HG02870 (cell line): ENCODE measurements at regions not wholly inside any gene's neighbourhood (a gene's known extent, or its start where the extent isn't known, plus 50 kb on each side); places are given as distances from the start of the nearest gene placed in this dataset.
"Not testable (repeated sequence)": the region's sequence is repeated elsewhere in the genome, so short reads cannot be mapped to it uniquely, and the experiment has no call there.

Experiments
- ATAC-seq: cut with Tn5 transposase; IDR thresholded peaks from one replicate; pipeline ENCODE4 v1.9.1; 2021; ENCODE audit warnings: mild to moderate bottlenecking, moderate library complexity; ENCODE audit not compliant: unreplicated experiment

DNA sequence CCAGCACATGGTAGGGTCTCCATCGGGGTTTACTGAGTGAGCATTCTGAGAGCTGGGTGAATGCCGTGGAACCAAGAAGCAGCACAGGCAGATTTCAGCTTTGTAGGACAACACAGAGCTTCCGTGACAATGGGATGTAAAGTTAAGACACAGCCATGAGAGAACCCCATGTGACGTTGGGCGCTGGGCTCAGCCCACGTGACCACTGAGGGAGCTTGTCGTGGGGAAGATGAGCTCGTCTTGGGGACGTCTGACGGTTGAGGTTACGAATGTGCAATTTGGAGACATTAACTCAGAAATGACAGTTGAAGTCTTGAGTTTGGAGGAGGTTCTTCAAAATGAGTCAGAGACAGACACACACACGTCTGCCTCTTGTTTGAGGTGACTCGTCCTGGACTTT, 51.5 kb upstream of the MUC20 start:
- ATAC-seq = not testable (repeated sequence)

DNA sequence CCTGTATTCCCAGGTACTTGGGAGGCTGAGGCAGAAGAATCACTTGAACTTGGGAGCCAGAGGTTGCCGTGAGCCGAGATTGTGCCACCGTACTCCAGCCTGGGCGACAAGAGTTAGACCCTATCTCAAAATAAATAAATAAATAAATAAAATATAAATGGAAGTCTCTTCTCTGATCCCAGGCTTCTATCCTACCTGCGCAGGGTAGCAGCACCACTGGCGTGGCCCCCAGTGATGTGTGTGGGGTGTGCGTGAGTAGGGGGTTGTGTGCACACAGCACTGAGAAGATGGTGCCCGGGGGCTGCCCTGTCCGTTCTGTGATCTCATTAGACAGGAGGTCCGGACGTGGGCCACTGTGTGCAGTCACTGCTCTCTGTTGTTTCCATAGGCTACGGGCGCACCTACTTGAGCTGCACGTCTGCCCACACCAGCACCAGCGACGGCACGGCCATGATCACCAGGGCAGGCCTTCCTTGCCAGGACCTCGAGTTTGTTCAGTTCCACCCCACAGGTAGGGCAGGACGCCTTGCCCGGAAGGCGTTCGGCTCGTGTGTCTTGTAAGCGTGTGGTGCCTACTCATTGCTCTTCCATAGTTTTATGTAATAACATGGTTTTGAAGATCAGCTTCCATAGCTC, 52.5 kb upstream of the MUC20 start:
- not testable (repeated sequence) for ATAC-seq

DNA sequence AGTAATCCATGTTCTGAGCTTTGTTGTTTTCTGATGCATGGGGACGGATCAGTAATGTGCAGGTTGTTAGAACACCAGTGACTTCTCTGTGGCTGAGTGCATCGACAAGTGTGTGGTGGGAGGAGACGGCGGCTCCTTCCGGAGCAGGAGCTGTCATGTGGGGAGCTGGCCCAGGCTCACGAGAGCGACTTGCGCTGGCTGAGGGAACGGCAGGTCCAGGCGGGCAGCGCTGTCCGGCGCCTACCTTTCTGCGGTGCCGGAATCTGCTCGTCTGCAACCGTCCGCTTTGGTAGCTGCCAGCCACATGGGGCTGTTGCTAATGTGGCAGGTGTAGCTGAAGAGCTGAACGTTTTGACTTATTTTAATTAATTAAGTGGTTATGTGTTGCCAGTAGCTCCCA, 55.5 kb upstream of the MUC20 start:
- ATAC-seq = not testable (repeated sequence)

DNA sequence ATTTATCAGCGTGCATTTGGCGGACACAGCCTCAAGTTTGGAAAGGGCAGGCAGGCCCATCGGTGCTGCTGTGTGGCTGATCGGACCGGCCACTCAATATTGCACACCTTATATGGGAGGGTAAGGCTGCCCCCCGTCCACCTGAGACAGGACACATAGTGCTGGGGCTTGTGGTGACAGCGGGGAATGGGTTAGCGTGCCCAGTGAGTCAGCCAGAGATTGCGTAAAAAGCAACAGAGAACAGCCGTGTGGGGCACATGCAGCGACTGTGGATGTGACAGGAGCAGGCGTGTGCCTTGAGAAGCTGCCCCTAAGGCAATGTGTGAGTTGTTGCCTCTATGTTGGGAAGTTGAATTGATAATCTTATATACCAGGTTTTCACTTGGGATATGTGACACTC, 56.6 kb upstream of the MUC20 start:
- not testable (repeated sequence) for ATAC-seq

DNA sequence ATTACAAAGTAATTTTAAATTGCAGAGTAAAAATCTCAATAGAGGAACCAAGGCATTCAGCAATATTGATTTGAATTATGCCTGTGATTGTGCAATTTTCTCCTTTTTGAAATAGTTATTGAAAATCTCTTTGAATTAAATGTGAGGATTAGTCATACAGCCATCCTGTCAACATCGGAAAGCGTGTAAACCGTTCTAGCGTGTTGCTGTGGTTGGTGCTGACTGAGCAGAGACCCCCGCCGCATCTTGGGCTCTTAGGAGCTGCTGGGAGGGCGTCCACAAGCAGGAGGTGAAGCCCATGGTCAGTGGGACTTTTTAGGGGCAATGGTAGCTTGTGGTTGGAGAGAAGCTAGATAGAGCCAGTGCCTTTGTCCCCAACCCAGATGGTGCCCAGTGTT, 61.6 kb upstream of the MUC20 start:
- ATAC-seq = not testable (repeated sequence)

DNA sequence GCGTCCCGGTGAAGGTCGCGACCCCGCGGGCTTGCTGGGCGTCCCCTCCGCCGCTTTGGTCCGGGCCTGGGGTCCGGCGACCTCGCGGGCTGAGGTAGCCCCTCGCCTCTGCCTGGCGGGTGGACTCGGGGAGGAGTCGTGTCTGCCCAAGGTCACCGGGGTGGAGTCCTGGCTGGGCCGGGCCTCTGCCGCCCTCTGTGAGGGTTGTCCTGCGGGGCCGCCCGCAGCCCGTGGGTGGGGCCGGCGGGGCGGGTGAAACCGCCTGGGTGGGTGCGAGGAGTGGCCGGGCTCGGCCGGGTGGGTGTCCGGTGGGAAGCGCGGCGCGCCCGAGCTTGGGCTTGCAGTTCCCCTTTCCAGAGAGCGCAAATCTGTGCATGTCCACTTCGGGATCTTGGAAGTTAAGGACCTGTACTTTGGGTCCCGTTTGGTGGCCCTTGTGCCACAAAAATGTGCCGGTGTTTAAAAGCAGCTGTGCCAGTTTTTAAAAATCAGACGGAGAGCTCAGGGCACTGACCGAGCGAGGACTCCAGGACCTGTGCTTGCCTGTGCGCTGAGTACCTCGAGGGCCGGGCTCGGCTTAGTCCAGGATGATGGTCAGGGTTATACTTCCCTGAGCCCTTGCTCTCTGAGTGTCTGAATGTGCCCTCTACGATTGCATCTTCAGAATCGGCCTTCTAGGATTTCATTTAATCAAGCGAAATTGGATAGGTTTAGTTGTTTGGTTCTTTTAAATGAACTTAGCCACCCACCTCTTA, 62.2 kb upstream of the MUC20 start:
- peak; percentile 45 for ATAC-seq

DNA sequence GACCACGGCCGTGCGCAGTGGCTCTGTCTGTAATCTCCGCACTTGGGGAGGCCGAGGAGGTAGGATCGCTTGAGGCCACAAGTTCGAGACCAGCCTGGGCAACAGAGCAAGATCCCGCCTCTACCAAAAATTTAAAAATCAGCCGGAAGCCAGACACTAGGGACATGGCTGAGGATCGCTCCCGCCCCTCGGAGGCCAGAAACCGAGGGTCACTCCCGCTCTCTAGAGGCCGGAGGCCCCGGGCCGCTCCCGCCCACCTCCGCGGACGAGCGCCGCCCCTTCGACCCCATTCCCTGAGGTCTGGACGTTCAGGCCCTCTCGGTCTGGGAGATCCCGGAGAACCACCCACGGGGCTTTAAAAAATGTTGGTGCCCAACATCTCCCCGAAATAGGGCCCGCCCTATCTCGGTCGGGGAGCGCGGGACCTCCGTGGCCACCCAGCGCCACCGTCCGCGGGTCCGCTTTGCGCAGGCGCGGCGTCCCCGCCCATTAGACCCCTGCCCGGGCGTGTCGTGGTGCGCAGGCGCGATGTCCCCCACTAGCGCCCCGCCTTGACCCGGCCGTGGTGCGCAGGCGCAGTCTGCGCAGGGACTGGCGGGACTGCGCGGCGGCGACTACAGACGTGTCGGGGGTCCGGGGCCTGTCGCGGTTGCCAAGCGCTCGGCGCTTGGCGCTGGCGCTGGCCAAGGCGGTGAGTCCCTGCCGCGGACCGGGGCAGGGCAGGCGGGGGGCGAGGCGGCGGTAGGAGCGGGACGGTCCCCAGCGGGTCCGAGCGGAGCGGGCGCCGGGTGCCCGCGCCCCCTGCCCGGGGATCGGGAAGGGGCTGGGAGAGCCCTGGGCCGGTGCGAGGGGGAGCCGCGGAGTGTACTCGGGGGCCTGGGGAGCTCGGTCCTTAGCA, 63.1 kb upstream of the MUC20 start:
- ATAC-seq = peak; percentile 79

DNA sequence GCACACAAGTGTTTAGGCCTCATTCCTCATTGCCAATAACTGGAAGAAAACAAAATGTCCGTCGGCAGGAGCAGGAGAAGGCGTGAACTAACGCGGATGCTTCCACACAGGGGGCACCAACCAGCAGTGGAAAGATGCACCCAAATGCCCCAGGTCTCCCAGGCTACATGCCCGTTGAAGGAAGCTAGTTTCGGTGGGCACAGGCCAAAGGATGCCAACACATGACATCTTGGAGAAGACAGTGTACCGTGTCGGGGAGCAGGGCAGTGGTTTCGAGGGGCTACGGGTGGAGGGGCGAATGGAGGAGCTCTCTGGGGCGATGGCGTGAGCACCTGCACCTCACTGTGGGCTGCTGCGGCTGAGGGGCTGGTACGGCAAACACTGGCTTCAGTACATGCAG, 64.7 kb upstream of the MUC20 start:
- not testable (repeated sequence) for ATAC-seq

DNA sequence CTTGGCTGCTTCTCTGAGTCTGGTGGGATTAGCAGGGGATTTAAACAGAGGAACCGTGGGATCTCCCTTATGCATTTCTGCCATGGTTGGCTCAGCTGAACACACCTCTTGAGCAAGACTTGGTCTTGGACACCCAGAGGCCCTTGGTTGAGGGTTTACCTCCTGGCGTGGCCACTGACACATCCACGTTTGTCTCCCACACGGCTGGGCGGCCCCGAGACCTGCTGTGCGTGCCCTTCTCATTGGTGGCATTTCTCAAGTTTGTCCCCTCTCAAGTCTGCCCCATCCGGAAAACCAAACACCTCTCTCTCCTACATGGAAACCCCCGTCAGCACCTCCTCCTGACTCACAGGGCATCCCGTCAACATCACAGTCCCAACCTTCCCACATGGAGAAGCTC, 66.0 kb upstream of the MUC20 start:
- ATAC-seq = not testable (repeated sequence)

DNA sequence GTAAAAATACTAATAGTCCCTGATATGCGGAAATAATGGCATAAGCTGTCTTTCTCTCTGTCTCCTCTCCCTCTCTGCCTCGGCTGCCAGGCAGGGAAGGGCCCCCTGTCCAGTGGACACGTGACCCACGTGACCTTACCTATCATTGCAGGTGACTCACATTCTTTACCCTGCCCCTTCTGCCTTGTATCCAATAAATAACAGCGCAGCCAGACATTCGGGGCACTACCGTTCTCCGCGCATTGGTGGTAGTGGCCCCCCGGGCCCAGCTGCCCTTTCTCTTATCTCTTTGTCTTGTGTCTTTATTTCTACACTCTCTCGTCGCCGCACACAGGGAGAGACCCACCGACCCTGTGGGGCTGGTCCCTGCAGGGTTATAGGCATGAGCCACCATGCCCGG, 66.6 kb upstream of the MUC20 start:
- ATAC-seq = not testable (repeated sequence)

DNA sequence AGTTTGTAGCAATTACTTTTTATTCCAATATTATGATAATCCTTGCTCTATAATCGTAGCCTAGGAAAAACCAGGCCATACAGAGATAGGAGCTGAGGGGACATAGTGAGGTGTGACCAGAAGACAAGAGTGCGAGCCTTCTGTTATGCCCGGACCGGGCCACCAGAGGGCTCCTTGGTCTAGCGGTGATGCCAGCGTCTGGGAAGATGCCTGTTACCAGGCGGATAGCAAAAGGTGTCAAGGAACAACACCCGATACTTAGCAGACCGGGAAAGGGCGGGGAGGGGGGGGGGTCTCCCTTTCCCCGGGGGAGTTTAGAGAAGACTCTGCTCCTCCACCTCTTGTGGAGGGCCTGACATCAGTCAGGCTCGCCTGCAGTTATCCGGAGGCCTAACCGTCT, 67.1 kb upstream of the MUC20 start:
- ATAC-seq = not testable (repeated sequence)

DNA sequence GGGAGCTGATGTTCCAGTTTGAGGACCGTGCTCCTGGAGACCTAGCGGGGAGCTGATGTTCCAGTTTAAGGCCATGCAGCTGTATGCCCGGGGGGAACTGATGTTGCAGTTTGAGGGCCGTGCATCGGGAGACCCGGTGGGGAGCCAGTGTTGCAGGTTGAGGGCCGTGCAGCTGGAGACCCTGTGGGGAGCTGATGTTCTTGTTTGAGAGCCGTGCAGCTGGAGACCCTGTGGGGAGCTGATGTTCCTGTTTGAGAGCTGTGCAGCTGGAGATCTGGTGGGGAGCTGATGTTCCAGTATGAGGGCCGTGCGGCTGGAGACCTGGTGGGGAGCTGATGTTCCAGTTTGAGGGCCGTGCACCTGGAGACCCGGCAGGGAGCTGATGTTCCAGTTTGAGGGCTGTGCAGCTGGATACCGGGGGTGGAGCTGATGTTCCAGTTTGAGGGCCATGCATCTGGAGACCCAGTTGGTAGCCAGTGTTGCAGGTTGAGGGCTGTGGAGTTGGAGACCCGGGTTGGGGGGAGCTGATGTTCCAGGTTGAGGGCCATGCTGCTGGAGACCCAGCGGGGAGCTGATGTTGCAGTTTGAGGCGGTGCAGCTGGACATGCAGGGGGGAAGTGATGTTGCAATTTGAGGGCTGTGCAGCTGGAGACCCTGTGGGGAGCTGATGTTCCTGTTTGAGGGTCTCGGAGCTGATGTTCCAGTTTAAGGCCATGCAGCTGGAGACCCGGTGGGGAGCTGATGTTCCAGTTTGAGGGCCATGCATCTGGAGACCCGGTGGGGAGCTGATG, 64.4 kb upstream of the APOD start:
- ATAC-seq = not testable (repeated sequence)

DNA sequence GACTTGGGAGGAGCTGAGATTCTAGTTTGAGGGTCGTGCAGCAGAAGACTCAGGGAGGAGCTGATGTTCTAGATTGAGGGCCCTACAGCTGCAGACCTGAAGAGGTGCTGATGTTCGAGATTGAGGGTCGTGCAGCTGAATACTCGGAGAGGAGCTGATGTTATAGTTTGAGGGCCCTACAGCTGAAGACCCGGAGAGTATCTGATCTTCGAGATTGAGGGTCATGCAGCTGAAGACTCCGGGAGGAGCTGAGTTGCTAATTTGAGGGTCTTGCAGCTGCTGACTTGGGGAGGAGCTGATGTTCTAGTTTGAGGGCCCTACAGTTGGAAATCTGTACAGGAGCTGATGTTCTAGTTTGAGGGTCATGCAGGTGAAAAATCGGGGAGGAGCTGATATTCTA, 62.1 kb upstream of the APOD start:
- not testable (repeated sequence) for ATAC-seq

DNA sequence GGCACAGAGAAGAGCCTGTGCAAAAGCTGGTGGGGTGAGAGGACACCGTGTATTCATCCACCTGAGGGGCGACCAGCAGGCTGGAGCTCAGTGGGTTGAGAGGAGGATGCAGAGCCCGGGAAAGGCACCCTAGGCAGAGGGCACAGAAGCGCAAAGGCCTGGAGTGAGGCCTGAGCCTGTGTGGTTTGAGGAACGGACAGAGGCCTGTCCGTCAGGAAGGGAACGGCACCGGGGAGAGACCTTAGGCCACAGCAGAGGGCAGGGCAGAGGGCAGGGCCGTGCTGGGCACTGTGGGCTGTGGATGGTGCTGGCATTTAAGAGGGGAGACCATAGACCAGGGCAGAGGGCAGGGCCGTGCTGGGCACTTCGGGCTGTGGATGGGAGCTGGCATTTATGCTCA, 59.5 kb upstream of the APOD start:
- not testable (repeated sequence) for ATAC-seq

DNA sequence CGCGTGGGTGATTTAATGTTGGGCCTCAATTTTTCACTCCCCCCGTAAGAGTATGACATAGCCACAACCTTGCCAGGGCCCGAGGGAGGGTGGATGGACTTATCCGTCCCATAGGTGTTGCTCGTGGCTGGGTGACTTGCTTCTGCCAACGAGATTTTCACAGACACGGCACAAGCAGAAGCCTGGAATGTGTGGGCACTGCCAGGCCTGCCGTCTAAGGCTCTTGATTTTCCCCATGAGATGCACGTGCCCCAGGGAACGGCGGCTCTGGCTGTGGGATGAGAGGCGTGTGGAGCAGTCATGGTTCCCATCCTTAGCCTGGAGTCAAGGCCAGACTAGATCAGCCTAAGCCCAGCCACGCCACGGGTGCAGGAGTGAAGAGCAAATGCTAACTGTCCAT, 58.6 kb upstream of the APOD start:
- ATAC-seq = not testable (repeated sequence)

DNA sequence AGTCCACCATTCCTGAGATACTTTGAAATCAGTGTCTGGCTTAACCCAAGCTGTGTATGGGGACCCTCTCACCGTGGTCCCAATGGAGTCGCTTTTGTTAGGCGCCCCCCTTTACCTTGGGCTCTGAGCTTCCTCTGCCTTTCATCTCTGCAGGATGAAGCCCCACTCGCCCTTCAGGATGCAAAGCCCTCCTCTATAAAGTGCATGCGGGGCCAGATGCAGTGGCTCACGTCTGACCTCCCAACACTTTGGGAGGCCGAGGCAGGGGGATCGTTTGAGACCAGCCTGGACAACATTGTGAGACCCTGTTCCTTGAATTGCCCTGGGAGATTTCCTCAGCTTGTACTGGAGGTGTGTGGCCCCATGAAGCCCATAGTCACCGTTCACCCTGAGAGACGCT, 54.7 kb upstream of the APOD start:
- not testable (repeated sequence) for ATAC-seq

DNA sequence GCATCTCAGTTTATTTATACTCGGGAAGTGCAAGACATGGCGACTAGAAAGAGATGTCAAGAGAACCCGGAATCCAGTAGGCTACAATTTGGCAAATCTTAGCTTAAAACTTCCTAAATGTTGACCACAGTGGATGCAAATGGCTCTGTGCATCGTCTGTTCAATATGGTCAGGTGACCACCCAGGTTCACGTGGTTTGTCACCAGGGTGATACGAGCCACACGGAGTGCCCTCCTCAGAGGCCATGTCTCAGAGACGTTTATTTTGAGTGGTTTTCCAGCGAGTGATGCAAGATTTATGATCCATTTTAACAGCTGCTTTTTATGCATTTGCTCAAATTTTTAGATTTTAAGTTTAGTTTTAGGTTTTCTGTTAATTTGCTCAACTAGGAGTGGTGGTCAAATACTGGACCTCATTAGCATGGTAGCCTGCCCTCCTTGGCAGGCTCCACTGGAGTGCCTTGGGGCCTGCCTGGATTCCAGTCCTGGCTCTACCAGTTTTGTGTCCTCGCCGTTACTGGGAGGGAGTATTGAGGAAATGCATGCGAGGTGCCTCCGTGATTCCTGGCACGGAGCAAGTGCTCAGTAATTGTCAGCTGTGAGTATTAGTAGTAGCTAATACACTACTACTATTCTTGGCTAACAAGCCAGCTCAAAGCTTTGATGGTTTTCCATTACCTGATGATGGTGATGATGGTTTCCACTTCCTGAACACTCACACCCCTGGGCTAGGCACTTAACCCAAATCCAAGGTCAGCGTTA, 53.9 kb upstream of the APOD start:
- not testable (repeated sequence) for ATAC-seq

DNA sequence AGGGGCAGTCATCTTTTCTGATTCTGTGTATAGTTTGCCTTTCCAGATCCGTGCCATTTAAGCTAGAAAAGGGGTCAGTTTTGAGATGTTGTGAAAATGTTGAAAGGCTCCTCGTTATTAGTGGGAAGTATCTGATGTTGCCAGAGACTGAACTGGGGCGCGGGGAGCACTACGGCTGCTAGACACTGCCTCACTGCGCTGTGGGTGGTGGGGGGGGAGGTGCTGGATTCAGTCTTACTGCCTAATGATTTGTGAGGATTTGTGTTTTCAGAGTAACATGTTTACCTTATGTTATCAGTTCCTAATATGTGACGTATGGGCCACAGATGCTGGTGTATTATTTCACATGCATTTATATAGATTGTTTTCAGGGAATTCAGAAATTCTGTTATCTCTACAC, 53.3 kb upstream of the APOD start:
- ATAC-seq = not testable (repeated sequence)

DNA sequence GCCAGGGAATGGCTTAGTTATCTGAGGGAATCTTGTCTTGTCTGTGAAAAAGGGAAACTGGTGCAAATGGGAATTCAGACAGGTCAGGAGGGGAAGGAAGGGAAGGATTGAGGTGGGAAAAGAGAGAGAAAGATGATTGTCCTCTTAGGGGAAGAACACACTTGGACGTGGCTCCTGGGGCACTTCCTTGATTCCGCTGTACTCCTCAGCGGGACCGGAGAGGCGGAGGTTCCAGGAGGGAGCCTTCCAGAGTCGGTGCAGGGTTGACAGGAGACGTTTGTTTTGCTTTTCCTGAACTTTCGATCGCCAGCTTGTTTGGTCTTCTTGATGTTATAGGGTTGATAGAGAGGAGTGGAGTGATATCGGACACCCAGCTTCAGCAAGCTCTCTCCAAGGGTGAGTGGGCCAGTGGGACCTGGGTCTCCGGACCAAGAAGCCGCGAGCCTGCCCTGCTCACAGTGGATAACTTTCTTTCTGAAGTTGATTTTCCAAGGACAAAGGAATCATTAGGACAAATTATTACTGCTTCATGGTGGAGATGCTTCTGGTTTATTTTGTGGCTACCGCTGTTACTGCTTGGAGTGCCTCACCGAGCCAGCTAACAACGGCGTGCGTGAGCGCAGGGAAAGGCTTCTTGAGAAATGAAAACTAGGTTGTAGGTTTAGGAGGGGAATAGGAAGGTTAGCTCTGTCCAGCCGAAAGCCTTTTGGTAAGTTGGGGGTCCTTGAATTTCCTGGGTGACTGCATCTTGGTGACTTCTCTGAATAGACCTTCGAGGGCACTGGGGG, 52.4 kb upstream of the APOD start:
- not testable (repeated sequence) for ATAC-seq
